HG03342 (cell line): ENCODE measurements at regions not wholly inside any gene's neighbourhood (a gene's known extent, or its start where the extent isn't known, plus 50 kb on each side); places are given as distances from the start of the nearest gene placed in this dataset.

Experiments used
- ATAC-seq: cut with Tn5 transposase; IDR thresholded peaks from one replicate; pipeline ENCODE4 v1.9.1; 2021; ENCODE audit warnings: mild to moderate bottlenecking, moderate library complexity; ENCODE audit not compliant: unreplicated experiment

DNA sequence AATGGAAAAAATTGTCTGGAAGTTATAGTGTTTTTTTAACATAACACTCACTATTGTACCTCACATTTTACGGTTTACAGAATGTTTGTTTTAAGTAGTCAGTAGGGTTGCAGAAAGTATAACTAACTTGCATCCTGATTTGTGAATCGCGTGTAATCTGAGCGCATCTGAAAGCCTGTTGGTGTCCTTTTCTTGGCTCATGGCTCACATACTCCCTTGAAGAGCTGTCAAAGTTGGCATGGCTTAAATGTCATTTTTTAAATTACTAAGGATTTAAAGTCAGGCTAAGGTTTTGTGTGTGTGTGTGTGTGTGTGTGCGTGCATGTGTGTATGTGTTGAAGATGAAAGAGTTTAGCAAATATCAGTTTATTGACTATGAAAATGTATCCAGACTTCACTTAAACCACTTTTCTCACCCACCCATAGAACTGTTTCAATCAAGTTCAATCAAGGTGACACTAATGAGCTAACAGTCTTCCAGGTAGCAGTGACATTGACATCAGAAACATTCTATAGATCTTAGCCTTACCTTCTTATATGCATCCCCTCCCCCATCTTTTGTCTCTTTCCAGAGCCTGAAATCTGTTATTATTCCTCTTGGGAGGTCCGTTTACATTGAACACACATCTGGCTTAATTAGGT is 480.4 kb upstream of the SGCG start:
- ATAC-seq: no peak

DNA sequence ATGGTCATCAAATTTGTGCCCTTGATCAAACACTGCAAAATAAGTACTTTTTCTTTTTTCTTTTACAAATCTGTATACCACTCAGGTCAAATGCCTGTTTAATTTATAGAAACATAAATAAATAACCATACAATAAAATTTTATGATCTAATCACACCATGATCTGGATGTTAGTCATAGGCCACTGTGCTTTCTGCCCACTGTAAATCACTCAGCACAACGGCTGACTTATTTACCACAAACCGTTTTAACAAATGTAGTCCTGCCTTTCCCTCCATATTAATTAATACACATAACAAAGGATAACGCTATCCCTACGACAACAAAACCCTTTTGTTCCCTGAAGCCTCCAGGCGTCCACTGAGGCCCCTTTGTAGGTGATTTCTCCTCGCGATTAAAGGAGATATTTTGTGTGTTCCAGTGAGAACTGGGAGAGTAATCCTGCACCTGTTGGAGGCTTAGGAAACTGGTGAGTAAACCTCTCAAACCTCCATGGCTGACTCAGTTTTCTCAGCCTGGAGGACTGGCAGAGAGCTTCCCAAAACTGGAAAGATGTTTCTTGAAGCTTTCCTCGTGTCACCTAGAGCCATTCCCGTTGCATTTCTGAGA is 477.1 kb upstream of the SGCG start:
- ATAC-seq: no peak

DNA sequence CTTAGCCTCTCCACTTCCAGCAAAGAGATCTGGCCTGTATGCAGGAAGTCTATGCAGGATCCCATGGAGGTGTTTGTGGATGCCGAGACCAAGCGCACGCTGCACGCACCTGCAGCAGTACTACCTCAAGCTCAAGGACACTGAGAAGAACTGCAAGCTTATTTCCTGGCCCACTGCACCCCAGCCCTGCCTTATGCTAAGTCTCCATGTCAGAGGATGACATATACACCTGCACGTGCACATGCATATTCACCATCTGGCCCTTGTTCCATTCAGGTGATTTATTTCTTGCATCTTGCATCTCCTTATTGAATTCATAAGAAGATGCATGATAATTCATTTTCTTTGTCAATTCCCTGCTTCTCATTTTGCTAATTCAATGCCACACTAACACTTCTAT is 472.8 kb upstream of the SGCG start:
- no peak for ATAC-seq

DNA sequence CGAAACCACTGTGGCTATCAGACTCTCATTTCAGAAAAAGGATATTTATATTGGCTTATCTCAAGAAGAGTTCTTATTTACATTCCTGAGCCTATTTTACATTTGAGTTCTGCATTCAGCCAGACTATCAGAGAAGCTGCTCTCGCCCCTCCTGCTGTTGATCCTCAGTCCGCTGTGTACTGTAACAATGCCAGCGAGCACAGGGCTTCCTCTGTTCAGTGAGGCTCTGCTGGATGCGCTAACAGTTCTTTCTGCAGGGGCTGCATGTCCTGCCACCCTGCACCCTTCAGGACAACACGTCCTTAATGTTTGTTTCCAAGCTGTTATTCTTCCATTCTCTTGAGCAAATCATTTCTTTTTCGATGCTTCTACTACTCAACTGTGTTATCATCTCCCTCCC is 463.7 kb upstream of the SGCG start:
- ATAC-seq: no peak

DNA sequence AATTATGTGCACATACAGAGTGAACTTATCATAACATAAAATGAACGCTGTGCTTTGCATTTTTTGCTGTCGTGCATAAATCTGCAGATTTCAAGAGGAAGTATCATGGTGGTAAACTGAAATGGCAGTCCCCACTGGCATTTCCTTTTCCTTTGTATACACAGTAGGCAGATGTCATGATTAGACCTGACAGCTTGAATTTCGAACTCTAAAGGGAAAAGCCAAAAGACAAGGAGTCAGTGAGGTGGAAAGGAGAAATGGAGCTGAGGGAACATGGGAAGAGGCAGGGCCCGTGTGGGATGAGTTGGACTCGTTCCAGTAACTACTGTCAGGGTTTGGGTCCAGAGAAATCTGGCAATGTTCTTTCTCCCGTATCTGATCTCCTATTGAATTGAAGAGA is 454.1 kb upstream of the SGCG start:
- no peak for ATAC-seq

DNA sequence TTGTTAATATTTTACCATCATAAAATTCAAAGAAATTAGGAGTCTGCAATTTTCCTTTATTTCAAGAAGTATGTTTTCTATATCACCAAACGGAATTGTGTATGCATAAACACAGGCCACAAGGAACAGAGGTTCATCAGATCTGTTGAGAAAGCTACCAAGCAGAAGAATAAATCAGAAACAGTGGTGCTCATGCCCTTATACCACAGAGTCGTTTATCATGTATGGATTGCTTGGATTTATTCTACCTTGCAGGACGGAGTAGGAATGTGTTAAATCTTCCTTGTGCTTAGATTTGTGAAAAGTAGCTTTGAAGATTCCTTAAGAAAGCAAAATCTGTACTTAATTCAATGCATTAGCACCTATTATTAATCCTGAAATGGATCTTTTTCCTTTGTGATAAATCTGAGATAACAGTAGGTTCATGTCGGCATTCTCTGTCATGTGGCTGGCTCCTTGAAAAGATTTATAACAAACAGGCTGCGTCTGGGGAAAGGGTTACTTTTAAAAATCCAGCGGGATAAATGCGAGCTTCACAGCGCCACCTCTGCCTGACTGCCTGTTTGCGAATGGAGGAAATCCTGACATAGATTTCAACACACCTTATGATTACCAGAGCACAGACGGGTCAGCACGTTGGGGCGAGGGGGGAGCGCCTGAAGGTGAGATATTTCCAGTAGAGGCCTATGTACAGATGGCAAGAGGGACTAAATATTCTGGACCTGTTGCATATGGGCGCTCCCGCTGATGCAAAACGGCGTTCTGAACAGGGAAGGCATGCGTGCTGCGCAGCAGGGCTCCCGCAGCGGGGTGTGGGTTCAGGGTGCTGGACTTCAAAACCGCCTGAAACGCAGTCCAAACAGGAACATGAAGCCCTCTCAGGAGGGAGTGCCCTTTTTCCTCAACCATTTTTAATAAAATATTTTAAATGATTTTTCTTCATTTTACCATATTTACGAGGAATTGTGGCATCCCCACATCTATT is 445.5 kb upstream of the SGCG start:
- ATAC-seq: no peak

DNA sequence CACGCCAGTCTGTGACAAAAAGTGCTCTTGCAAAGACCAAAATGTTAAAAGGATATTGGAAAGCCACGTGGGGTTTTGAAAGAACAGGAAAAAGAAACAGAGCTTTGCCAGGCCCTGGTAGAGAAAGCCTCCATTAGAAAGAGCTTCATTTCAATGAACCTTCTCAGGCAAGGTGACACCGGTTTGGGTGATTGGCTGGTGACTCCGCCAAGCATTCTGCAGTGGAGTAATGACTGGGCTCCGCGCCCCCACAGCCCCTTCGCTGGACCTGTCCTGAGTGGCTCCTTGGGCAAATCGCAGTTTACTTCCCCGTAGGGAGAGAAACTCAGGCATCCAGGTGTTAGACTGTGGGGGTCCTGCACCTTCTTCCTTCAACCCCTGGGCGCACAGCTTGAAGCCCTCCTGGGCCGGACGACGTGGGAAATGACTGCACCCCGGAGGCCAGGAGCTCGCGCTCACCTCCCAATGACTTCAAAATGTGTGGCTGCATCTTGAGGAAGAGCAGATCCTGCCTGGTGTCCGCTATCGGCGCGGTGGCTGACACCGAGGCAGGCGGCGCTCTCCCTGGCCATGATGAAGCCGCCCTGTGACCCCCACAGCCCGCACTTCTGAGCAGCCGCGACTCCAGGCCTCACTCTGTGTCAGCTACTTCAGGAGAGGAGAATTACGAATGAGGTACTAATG is 444.6 kb upstream of the SGCG start:
- ATAC-seq: no peak

DNA sequence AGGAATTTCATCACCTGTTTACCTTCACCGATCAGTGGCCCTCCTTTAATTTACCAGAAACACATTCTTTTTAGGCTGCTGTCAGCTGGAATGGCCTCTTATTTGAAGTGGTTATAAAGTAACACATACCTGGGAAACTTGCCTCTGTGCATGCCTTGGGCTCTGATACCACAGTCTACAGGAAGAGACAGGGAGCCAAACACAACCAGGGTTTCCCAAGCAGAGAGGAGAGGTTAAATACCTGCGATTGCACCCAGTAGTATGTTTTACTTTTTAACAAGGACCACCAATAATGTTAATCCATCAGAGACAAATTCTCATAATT is 444.0 kb upstream of the SGCG start:
- ATAC-seq: no peak

DNA sequence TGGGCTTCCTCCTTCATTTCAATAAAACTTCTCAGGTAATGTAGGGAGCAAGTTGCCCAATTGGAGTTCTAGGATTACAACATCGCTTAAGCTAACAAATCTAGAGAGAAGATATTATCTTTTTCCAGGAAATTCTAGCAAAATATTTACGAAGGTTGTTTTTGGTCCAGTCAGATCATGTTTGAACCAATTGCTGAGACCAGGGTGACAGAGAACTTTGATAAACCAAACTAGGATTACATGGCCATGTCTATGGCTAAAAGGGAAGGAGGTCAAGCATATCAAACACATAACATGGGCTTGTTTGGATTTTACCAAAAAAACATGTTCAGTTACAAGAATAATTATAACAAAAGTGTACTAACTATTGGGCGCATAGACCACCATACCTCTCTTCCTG is 442.4 kb upstream of the SGCG start:
- no peak for ATAC-seq

DNA sequence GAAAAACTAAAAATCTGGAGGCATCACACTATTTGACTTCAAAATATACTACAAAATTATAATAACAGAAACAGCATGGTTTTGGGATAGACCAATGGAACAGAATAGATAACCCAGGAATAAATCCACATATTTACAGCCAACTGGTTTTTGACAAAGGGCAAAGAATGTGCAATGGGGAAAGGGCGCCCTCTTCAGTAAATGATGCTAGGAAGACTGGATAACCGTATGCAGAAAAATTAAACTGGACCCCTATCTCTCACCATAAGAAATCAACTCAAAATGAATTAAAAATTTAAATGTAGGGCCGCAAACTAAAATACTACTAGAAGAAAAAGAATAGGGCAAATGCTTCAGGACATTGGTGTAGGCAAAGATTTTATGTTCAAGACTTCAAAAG is 440.5 kb upstream of the SGCG start:
- ATAC-seq: no peak

DNA sequence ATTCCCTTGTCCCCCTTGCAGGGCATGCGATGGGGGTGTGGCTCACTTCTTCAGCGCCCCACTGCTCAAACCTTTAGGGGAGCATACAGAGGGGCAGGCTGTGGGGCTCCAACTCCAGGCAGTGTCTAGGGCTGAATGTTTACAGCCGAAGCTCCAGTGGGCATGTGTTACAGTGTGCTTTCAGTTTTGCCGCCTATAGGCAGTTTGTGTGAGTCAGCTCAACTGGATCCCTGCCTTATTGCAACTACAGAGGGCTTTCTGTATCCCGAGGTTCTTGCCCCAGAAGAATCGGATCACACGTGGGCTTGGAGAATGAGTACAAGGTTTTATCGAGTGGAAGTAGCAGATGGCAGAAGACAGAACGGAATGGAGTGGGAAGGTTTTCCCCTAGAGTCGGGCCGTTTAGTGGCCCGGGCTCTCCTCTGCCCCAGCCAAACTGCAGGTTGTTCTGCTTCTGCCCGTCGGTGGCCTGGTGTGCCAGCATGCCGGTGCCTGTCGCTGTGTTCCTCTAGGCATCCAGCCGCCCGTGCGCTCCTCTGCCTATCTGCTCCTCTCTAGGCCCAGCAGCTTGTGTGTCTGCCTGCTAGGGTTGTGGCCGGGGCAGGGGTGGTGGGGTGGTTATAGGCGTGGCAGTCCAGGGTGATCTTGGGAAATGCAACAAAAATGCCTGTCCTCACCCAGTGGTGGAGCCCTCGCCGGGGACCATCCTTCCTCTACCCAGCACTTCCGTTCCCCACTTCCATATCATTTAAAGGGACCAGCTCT is 435.9 kb upstream of the SGCG start:
- no peak for ATAC-seq

DNA sequence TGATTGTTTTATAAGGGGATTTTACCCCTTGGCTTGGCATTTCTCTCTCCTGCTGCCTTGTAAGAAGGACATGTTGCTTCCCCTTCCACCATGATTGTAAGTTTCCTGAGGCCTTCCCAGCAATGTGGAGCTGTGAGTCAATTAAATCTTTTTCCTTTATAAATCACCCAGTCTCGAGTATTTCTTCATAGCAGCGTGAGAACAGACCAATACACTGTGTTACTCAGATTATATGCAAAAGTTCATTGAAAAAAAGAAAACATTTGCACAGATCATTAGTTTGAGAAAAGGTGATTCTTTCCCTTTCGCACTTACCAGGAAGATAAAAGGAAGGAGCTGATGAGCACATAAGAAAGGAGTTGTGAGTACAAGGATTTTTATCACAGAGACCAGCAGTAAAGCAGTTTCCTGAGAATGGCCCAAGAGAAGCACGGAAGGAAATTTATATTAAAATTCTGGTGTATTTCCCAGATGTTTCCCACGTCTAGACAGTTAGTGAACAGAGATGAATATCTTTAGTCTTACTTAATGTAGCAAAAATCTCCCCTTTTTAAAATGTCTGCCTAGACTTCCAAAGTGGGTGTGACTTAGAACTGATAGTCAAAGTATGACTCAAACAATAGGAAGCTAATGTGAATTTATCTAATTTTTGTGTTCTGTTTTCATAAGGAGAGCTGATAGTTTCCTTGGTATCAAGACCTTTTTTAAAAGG is 431.8 kb upstream of the SGCG start:
- ATAC-seq: no peak

DNA sequence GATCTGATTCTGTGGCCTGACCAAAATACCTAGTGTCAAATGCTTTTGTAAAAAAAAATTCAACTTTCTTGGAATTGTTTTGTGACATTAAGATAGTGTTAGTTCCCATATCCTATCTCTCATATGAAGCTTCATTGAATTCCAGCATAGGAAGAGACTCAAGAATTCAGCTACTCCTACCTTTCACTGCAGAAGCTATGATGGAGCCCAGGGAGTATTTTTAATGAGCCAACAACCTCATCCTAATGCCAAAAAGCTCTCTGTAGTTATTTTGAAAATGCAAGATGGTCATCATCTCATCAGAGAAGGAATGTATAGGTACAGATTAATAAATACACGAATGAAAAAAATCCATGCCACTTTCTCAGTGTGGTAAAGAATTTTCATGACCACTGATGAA is 431.2 kb upstream of the SGCG start:
- no peak for ATAC-seq

DNA sequence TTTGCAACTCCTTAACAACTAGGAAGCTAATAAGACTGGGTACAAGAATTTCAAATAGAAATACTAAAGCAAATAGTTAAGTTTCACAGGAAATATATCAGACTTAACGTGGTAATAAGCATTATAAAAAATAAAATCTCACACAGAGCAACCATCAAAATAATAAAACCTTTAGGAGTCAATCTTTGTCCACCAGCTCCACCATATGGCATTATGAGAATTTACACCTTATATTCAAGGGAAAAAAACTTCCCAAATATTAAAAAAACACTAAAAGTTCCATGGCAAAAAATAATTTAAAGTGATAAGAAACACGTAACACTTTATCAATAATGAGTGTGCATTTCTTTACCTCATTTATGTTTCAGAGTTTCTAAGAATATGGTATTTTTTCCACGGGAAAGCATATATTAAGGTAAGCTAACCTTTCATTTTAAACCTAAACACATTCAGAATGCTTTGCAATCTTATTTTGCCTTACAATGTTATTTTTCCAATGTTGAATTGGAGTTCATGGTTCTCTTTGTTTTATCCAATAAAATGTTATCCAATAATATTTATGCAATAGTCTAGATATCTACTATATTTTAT is 423.2 kb upstream of the SGCG start:
- ATAC-seq: no peak

DNA sequence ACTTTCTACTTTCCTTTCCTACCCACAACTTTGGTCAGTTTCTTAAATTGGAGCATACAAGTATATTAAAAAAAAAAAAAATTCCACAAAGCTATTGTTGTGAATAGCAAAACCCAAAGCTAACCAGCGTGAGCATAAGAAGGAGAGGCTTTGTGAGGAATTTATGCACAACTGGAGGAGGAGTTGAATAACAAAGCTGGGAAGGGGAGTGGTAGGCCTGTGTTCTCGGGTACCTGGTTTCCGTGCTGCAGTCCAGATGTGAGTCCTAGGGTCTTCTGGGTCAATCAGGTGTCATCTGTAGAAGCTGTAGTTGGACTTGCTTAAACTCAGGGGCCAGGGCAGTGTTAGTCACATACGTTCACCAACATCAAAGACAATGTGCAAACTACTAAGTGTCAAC is 422.5 kb upstream of the SGCG start:
- no peak for ATAC-seq

DNA sequence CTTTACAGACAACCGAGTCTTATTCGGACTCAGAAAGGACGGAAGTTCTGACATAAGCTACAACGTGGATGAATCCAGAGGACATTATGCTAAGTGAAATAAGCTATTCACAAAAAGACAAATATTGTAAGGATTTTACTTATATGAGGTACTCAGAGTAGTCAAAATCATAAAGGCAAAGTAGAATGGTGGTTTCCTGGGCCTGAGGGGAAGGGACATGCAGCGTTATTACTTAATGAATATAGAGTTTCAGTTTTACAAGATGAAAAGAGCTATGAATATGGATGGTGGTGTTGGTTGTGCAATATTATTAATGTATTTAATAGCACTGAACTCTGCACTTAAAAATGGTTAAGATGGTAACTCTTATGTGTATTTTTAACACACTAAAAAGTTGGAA is 419.1 kb upstream of the SGCG start:
- ATAC-seq: no peak

DNA sequence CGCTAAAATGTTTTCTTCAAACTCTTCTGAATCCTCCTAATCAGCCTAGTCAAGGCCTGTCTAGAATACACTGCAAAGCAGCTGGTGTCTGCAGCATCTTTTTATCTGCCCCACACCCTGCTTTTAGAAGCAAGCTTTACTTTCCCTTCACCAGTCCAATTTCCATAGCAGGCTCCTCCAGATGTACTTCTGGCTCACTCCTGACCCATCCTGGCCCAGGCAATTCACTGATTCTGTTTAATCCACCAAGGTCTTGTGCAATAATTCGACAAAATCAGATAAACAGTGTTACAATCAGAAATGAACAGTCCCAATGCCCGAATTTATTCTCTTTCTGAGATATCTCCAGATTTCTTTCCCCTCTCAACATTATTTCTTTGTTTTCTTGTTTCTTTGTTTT is 415.2 kb upstream of the SGCG start:
- no peak for ATAC-seq

DNA sequence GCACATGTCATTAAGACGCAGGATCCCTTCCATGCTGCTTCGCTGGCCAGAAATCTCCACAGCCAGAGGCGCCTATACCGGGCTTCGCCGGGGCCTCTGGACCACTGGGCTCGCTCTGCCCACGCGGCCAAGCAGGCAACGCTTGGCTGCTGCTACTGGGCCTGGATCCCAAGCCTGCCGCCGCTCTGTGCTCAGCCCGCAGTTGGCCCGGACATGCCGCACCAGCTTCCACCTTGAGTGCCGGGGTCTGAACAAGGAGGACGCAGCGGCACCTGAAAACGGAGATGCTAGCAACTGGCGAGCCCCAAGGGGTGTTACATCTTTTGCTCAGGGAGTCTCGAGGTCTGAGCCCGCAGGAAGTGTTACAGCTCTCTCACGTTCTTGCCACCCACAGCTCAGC is 409.9 kb upstream of the SGCG start:
- ATAC-seq: no peak

DNA sequence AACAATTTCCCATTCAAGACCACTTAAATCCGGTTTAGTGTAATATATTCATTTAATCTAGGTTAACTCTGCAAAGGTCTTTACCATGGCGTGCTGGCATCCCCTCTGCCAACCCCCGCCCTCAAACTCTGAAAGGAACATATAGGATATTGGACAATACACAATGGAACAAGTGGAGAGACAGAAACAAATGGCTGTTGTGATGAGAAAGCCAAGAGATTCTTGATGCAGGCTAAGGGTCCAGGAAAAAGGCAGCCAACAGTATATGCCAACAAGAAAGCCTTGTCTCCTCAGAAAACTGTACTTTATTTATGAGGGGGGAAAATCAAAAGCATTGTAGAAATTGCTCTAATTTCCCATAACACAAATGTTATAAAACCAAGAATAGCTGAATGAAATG is 407.3 kb upstream of the SGCG start:
- ATAC-seq: no peak
